ENCODE measurements at regions not wholly inside any gene's neighbourhood (a gene's known extent, or its start where the extent isn't known, plus 50 kb on each side); places are given as distances from the start of the nearest gene placed in this dataset.

DNA sequence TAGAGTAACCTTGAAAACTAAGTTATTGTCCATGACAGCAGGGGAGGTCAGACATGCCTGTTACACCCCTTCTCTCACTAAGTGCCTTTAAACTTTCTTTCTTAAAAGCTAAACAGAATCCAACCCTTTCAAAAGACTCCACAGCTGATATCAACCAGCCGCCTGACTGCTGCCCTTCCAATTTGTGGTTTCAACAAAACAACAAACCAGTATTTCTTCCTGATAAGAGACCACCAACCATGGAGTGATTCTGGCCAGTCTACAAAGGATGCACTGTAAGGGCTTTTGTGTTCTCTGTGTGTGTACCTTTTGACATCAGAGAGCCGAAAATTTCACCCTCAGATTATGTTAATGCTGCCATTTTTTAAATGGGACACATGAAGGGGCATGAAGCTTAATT, 1204.2 kb downstream of the ROBO2 start:
- no peaks in the 10 kb centered on the region for H3K4me1 ChIP-seq
- TF ChIP-seq CTCF (IDR thresholded peaks at IDR 0.05) (no peak), POLR2AphosphoS5 (IDR thresholded peaks at IDR 0.05; ENCODE audit: insufficient read depth in 1 of 2, low read depth in 1 of 2) (no peak), POLR2A (IDR thresholded peaks at IDR 0.05) (no peak)
- H3K27ac ChIP-seq: no peak overlapping the region
- no peak for DNase-seq (ENCODE audit: extremely low spot score in 2 of 2)
- H3K9me3 ChIP-seq: peaks cover 6% of the 10 kb centered on the region
- no peak overlapping the region for H3K4me3 ChIP-seq
- intact Hi-C loops (cut with DNase I): no loop called here
- no peaks in the 10 kb centered on the region for H3K36me3 ChIP-seq
- no peaks in the 10 kb centered on the region for H3K27me3 ChIP-seq

DNA sequence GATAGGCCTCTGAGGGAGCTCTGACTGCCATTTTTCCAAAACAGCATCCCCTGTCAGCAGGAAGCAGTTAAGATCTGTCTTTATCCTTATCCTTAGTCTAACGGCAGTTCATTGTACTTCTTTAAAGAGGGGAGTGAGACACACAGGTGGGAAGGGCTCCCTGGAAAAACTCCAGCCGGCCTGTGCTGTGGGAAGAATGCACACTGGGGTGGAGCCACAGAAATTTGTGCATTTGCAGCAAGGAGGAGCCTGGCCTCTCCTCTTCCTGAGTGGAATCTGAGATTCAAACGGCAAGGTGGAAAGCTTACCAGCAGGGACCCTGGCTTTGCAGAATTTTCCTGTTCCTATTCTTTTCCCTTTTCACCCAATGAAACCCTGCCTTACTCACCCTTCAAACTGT, 1209.4 kb downstream of the ROBO2 start:
- intact Hi-C loops (cut with DNase I): no loop called here

DNA sequence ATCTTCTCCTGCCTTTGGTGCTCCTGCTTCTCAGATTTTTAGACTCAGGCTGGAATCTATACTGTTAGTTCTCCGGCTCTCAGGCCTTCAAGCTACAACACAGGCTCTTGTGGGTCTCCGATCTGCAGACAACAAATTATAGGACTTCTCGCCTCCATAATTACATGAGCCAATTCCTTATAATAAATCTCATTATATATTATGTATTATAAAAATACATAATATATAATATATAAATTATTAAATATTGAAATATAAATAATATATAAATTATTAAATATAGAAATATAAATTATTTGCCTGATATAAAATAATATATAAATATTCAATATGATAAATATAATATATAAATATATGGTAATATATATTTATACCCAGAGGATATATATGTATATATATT, 1214.0 kb downstream of the ROBO2 start:
- Histone ChIP-seq H3K9me3 (no peaks in the 10 kb centered on the region), H3K27me3 (no peaks in the 10 kb centered on the region), H3K4me1 (no peaks in the 10 kb centered on the region), H3K4me3 (no peak overlapping the region), H3K36me3 (no peaks in the 10 kb centered on the region), H3K27ac (no peak overlapping the region)
- intact Hi-C loops (cut with DNase I): no loop called here
- DNase-seq (ENCODE audit: extremely low spot score in 2 of 2): no peak
- TF ChIP-seq POLR2A (IDR thresholded peaks at IDR 0.05) (no peak), CTCF (IDR thresholded peaks at IDR 0.05) (no peak), POLR2AphosphoS5 (IDR thresholded peaks at IDR 0.05; ENCODE audit: insufficient read depth in 1 of 2, low read depth in 1 of 2) (no peak)

More for the DNA sequence above, 1209.4 kb downstream of the ROBO2 start:
- no peak for DNase-seq (ENCODE audit: extremely low spot score in 2 of 2)
- no peaks in the 10 kb centered on the region for H3K36me3 ChIP-seq
- H3K27ac ChIP-seq: no peak overlapping the region
- no peaks in the 10 kb centered on the region for H3K27me3 ChIP-seq
- no peak for TF ChIP-seq POLR2AphosphoS5 (IDR thresholded peaks at IDR 0.05; ENCODE audit: insufficient read depth in 1 of 2, low read depth in 1 of 2)
- no peak overlapping the region for H3K4me3 ChIP-seq
- no peaks in the 10 kb centered on the region for H3K4me1 ChIP-seq
- H3K9me3 ChIP-seq: no peaks in the 10 kb centered on the region

GRCh38 chr3:78255403-78255802, 1215.5 kb downstream of the ROBO2 start:
- intact Hi-C loops (cut with DNase I): no loop called here
- no peaks in the 10 kb centered on the region for H3K36me3 ChIP-seq
- no peak for TF ChIP-seq POLR2AphosphoS5 (IDR thresholded peaks at IDR 0.05; ENCODE audit: insufficient read depth in 1 of 2, low read depth in 1 of 2)
- no peak for TF ChIP-seq CTCF (IDR thresholded peaks at IDR 0.05)
- no peak for TF ChIP-seq POLR2A (IDR thresholded peaks at IDR 0.05)
- H3K27me3 ChIP-seq: no peaks in the 10 kb centered on the region
- H3K9me3 ChIP-seq: no peaks in the 10 kb centered on the region
- H3K27ac ChIP-seq: no peak overlapping the region
- H3K4me3 ChIP-seq: no peak overlapping the region
- no peaks in the 10 kb centered on the region for H3K4me1 ChIP-seq
- DNase-seq (ENCODE audit: extremely low spot score in 2 of 2): no peak

DNA sequence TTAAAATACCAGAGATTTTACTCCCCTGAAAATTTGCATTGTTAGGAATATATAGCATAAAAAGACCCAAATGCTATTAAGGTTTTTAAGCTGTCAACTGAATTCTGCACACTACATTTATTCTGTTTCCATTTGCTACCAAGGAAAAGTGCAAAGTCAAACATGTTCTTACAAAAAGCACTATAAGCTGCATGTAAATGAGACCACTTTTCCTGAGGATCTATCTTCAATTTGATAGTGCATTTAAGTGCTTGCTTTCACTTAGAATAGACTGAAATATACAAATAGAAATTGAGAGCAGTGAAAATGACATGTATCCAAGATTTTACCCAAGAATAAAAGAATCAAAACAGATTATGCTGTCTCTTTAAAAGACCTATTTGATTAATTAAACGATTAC, 1216.2 kb downstream of the ROBO2 start:
- Histone ChIP-seq H3K27ac (no peak overlapping the region), H3K4me1 (no peaks in the 10 kb centered on the region), H3K27me3 (no peaks in the 10 kb centered on the region), H3K36me3 (no peaks in the 10 kb centered on the region), H3K9me3 (no peaks in the 10 kb centered on the region), H3K4me3 (no peak overlapping the region)
- intact Hi-C loops (cut with DNase I): no loop called here
- DNase-seq (ENCODE audit: extremely low spot score in 2 of 2): no peak
- no peak for TF ChIP-seq POLR2AphosphoS5 (IDR thresholded peaks at IDR 0.05; ENCODE audit: insufficient read depth in 1 of 2, low read depth in 1 of 2)
- no peak for TF ChIP-seq POLR2A (IDR thresholded peaks at IDR 0.05)

DNA sequence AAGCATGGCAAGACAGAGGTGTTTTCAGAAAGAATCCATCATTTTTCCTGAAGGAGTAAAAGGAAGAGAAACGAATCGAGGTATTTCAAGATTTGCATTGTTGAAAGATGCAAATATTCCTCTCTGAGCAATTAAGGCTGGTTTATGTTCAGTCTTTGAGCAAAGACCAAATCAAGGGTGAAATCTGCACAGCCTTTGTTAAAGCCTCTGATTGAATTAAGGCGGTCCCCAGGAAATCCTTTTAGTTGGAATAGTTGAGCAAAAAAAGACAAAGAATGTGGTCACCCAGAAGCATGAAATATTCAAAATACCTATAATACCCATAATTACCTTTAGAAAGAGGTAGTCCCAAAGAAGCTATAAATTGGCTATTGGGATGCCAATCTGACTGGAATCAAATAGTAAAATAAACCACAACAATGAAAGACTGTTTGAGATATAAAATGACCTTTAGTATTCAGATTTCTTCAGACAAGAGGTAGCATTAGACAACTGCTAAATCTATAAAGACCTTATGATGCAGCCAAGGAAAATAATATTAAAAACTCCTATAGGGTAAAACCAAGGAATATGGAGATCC, 1218.1 kb downstream of the ROBO2 start:
- intact Hi-C loops (cut with DNase I): no loop called here
- Histone ChIP-seq H3K27ac (no peak overlapping the region), H3K4me1 (no peaks in the 10 kb centered on the region)

More for the DNA sequence above, 1218.1 kb downstream of the ROBO2 start:
- TF ChIP-seq POLR2A (IDR thresholded peaks at IDR 0.05): no peak
- Histone ChIP-seq H3K4me3 (no peak overlapping the region), H3K9me3 (no peaks in the 10 kb centered on the region), H3K27me3 (no peaks in the 10 kb centered on the region), H3K36me3 (no peaks in the 10 kb centered on the region)
- DNase-seq (ENCODE audit: extremely low spot score in 2 of 2): no peak

All from vagina (tissue), 2 donors.